Body of pancreas (tissue), 4 donors: ENCODE measurements at regions not wholly inside any gene's neighbourhood (a gene's known extent, or its start where the extent isn't known, plus 50 kb on each side); places are given as distances from the start of the nearest gene placed in this dataset.

Experiments used
- CTCF ChIP-seq, 7 experiments: fragments of 450-650 bp in 4 of 7; fragments of 200-600 bp in 3 of 7; sonication (generic) in 3 of 7; IDR thresholded peaks; one replicate each; pipeline ENCODE4 v1.5.1; 2016 to 2019; ENCODE audit warnings: antibody characterized with exemption in 7 of 7
- POLR2A ChIP-seq, 3 donors: fragments of 450-650 bp; IDR thresholded peaks; one replicate each; pipeline ENCODE4 v1.6.1; 2016; ENCODE audit warnings: antibody characterized with exemption in 3 of 3, mild to moderate bottlenecking in 2 of 3

- TF ChIP-seq CTCF (IDR thresholded peaks at IDR 0.05) (no peak), POLR2A (IDR thresholded peaks at IDR 0.05) (no peak)
Measured at GRCh38 chr1:223023863-223024262, 119.2 kb downstream of the TLR5 start.
